ENCODE measurements at regions not wholly inside any gene's neighbourhood (a gene's known extent, or its start where the extent isn't known, plus 50 kb on each side); places are given as distances from the start of the nearest gene placed in this dataset.
"Not testable (repeated sequence)": the region's sequence is repeated elsewhere in the genome, so short reads cannot be mapped to it uniquely, and the experiment has no call there.

DNA sequence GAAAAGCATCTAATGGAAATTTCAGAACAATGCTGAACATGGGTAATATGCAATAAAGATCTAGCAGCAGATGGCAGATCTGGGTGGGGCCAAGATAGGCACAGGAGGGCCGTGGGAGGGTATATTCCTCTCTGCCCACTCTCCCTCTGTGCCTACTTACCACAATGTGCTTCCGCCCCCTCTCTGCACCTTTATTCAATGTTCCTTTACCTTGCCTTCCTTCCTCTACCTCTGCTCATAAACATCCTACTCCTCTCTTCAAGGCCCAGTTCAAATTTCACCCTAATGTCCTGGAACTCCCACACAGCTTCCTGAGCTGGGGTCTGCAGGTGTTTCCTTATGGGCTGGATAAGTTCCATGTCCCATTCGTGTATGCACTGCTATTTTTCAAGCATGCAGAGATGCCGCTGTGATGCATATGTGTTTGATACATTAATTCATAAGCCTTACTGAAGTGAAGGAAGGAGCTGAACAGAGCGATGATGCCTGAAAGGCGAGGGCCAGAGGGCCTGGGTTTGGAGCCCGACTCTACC is 65.6 kb upstream of the EDEM3 start:
- DNase-seq (ENCODE audit: low read depth): no peak

DNA sequence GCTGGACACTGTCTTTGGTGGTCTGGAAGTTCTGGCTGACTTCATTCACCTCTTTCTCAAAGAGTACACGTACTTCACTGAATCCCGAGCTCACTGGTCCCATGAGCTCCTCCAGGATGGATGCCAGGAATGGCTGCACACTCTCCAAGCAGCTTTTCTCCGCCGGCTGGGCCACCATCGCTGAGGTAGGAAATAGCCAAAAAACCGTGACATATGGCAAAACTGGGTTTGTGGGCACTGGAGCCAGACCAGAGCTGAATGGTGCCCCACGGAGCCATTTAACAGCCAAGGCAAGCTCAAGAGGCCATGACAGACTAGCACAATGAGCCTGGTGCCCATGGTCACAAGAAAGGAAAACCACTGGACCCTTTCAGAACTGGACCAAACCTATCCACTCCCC is 64.0 kb upstream of the EDEM3 start:
- DNase-seq (ENCODE audit: low read depth): no peak

DNA sequence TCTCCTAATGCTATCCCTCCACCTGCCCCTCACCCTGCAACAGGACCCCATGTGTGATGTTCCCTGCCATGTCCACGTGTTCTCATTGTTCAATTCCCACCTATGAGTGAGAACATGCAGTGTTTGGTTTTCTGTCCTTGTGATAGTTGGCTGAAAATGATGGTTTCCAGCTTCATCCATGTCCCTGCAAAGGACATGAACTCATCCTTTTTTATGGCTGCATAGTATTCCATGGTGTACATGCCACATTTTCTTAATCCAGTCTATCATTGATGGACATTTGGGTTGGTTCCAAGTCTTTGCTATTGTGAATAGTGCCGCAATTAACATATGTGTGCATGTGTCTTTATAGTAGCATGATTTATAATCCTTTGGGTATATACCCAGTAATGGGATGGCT is 62.3 kb upstream of the EDEM3 start:
- not testable (repeated sequence) for DNase-seq (ENCODE audit: low read depth)

DNA sequence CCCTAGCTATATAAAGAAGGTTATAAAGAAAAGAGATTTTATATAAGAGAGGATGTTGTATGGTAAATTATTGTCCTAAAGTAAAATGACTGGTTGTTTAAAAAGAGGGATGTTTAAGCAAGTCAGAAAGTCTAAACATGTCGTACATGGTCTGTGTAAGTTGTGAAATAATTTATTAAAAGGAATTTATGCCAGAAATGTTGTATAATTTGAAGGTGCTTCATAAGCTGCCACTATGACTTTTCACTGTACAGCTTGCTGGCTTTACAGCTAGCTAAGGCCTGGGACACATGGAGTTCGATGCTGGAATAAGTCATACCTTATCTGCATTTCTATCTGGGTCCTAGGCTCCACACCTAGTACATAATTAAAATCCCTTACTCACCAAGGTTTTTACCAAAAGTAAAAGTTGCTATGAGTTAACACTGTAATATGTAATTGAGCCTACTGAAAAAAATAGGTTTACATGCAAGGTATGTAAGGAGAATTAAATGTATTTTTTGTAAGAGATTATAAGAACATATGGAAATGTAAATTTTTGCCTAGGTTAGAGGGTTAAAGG is 59.0 kb upstream of the EDEM3 start:
- DNase-seq (ENCODE audit: low read depth): no peak

DNA sequence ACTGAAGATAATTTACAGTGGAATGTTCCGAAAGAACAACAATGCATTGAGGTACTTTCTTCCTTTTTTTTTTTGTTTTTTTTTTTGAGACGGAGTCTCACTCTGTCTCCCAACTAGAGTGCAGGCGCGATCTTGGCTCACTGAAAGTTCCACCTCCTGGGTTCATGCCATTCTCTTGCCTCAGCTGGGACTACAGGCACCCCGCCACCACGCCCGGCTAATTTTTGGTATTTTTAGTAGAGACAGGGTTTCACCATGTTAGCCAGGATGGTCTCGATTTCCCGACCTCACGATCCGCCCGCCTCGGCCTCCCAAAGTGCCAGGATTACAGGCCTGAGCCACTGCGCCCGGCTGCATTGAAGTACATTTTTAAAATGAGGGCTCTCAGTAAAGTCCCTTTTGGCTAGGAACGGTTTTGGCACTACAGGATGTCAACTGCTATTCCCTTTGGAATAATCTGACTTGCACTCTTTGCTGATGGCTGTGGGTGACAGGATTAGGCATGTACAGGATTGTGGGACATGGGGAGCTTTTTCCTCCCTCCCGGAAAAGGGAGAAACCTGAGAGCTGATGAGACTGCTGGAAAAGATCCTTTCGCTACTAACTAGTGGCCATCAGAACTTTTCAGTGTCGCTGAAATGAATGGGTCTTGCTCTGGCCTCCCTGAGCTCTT is 56.9 kb upstream of the EDEM3 start:
- DNase-seq (ENCODE audit: low read depth): no peak

DNA sequence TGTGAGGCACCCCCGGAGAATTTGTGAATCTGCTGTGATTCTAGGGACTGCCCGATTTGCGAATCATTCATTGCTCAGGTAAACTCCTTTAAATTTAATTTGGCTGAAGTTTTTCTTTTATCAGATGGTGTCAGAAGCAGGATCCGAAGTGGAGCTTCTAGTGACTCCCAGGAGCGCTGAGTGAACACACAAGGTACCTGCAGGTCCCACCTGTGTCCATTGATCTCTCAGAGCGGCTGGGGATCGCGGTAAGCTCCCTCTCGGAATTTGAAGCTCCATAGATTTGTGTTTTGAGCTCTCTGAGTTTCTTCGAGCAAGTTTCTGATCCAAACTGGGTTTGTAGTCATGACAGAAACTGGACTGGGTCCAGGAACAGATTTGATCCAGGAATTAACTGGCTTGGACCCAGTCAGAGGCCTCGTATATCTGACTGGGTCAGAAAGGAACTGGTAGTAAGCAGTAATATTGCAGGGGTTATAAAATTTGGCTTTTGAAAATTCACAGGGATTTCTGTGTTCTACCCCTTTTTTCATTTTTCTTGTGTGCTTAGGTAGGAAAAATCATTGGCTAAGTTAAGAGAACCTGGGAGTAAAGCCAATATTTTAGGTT is 56.2 kb upstream of the EDEM3 start:
- no peak for DNase-seq (ENCODE audit: low read depth)

DNA sequence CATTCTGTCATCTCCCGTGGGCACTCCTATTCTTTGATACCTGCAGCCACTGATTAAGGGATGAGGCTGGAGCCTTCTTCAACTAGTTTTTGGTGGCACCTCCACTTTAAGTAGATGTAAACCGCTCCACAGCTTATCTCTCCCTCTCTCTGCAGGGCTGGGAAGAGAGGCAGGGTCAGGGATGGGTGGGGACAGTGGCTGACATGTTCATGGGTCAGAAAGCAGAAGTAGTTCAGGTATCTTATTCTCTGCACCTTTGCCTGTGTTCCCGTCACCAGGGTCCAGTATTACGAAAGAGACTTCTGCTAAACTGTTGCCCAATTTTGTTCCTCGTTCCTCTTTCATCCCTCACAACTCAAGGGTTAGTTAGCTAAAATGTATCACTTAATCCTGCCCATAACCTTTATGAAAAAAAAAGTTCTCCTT is 51.7 kb upstream of the EDEM3 start:
- DNase-seq (ENCODE audit: low read depth): no peak

DNA sequence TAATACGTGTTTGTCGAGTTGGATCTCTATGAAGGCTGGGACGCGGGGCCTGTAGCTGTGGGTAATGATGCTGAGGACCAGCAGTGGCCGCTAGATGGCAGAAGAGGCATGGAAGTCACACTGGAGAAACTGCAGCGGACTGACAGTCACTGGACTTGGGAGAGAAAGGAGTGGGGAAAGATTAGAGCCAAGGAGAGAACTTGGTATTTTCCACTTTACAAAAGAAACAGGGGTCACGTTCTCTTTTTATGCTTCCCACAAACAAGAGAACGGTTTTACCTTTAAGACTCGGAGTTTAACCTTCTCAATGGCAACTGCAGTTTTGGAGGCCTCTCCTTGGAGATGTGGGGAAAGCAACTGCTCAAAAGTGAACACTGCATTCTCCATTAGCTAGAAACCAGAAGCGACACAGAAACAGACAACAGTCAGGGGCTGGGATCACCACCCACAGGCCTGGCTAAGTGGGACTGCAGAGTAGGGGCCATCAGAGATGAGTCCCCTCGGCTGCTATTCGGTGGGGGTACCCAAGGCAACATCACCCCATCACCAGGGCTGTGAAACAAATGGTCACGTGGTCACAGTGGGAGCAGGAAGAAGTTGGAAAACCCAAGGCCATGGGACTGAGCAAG is 51.1 kb upstream of the EDEM3 start:
- DNase-seq (ENCODE audit: low read depth): peak; percentile 66
